Smooth muscle cell (in vitro differentiated cells): ENCODE measurements at regions not wholly inside any gene's neighbourhood (a gene's known extent, or its start where the extent isn't known, plus 50 kb on each side); places are given as distances from the start of the nearest gene placed in this dataset.

Source experiments
- DNase-seq: peaks from one replicate; lab custom pipeline; 2025; ENCODE audit not compliant: unreplicated experiment; lab: John Stamatoyannopoulos, UW
- H2AFZ ChIP-seq: fragments of 200-600 bp; sonication (generic); 2 replicates; pipeline ENCODE4 v1.6.0; 2016; ENCODE audit warnings: antibody characterized with exemption, low read depth, mild to moderate bottlenecking
- H3F3A ChIP-seq: fragments of 200-600 bp; sonication (generic); 2 replicates; pipeline ENCODE4 v1.6.0; 2017; ENCODE audit warnings: antibody characterized with exemption, low read depth
- H3K27ac ChIP-seq: fragments of 200-600 bp; sonication (generic); 2 replicates; pipeline ENCODE4 v1.5.1; 2016; ENCODE audit warnings: low read depth, mild to moderate bottlenecking
- H3K27me3 ChIP-seq: fragments of 200-600 bp; sonication (generic); 2 replicates; pipeline ENCODE4 v1.6.1; 2016; ENCODE audit warnings: low read depth, mild to moderate bottlenecking
- H3K36me3 ChIP-seq: fragments of 200-600 bp; sonication (generic); 2 replicates; pipeline ENCODE4 v1.5.1; 2016; ENCODE audit warnings: low read depth
- H3K4me1 ChIP-seq: fragments of 200-600 bp; sonication (generic); 2 replicates; pipeline ENCODE4 v1.5.1; 2016; ENCODE audit warnings: low read depth
- H3K4me2 ChIP-seq: fragments of 200-600 bp; sonication (generic); 2 replicates; pipeline ENCODE4 v1.6.0; 2016; ENCODE audit warnings: mild to moderate bottlenecking
- H3K4me3 ChIP-seq: fragments of 200-600 bp; sonication (generic); 2 replicates; pipeline ENCODE4 v1.5.1; 2016; ENCODE audit warnings: mild to moderate bottlenecking
- H3K79me2 ChIP-seq: fragments of 200-600 bp; sonication (generic); 2 replicates; pipeline ENCODE4 v1.6.0; 2016; ENCODE audit warnings: low read depth, mild to moderate bottlenecking
- H3K9ac ChIP-seq: fragments of 200-600 bp; sonication (generic); 2 replicates; pipeline ENCODE4 v1.6.0; 2016; ENCODE audit warnings: low read depth
- H3K9me3 ChIP-seq: fragments of 200-600 bp; sonication (generic); replicated peaks from 2 replicates; pipeline ENCODE4 v1.5.1; 2016; ENCODE audit warnings: low read depth
- H4K20me1 ChIP-seq: fragments of 200-600 bp; sonication (generic); 2 replicates; pipeline ENCODE4 v1.6.0; 2016; ENCODE audit warnings: low read depth
- CTCF ChIP-seq: fragments of 200-600 bp; sonication (generic); IDR thresholded peaks from 2 replicates; pipeline ENCODE4 v1.5.1; 2017; ENCODE audit warnings: borderline replicate concordance, mild to moderate bottlenecking, antibody characterized with exemption; ENCODE audit not compliant: insufficient read depth, poor library complexity, severe bottlenecking
- WGBS: methylation state at CpG from one replicate; pipeline ENCODE4 v1.1.7; 2016; ENCODE audit warnings: low lambda C conversion rate; 5-methylcytosine and 5-hydroxymethylcytosine counted together

DNA sequence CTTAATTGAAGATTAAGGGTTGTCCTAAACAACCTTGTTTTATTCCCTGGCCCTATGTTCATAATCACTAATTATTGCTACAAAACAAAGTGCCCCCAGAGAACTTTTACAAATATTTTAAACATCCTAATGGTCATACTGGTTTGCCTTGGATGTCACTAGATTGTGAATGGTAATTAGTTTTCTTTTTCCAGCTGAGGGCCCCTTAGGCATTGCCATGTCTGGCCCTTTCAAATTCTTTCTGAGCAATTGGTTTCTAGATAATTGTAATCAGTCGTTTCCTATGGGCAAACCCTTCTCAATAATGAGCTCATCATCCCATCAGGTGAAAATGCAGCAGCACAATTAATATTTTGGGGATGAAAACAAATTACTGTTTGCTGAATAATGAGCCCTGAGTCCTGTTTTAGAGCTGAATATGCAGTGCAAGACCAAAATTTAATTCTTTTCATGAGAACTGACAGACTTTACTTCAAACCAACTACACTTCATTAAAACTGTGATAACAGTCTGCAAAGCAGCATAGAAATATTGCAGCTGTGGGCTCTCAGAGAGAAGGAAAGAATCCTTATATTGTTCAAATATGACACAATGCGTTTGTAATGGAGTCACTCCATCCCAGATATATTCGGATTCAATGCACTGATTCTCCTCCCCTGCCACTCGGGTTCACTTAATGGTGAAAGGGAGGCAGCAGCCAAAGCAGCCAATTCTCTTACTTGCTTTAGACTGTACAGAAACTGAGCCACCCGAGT, 67.7 kb upstream of the ARHGAP5 start:
- no peaks in the 10 kb centered on the region for H3K79me2 ChIP-seq
- H3K4me1 ChIP-seq = peaks cover 19% of the 10 kb centered on the region
- TF ChIP-seq CTCF = no peak
- H3K9ac ChIP-seq = no peak overlapping the region
- H3K36me3 ChIP-seq = no peaks in the 10 kb centered on the region
- H3K4me2 ChIP-seq = no peak overlapping the region
- no peak overlapping the region for H2AFZ ChIP-seq
- H3F3A ChIP-seq = peaks cover 28% of the 10 kb centered on the region
- no peaks in the 10 kb centered on the region for H3K27me3 ChIP-seq
- no peaks in the 10 kb centered on the region for H3K9me3 ChIP-seq
- H4K20me1 ChIP-seq = no peaks in the 10 kb centered on the region
- WGBS = 70% methylated on average over 5 of the region's 5 CpGs
- H3K4me3 ChIP-seq = no peak overlapping the region
- H3K27ac ChIP-seq = peak overlapping the region; percentile 87
- DNase-seq = no peak

GRCh38 chr14:32009976-32010581, 67.0 kb upstream of the ARHGAP5 start:
- TF ChIP-seq CTCF = no peak
- Histone ChIP-seq H3K4me3 (no peak overlapping the region), H3K9me3 (no peaks in the 10 kb centered on the region), H3K9ac (no peak overlapping the region), H3F3A (peaks cover 28% of the 10 kb centered on the region), H4K20me1 (no peaks in the 10 kb centered on the region), H3K27ac (peak overlapping the region; percentile 87), H3K36me3 (no peaks in the 10 kb centered on the region), H3K4me1 (peaks cover 19% of the 10 kb centered on the region), H2AFZ (no peak overlapping the region), H3K27me3 (no peaks in the 10 kb centered on the region), H3K79me2 (no peaks in the 10 kb centered on the region), H3K4me2 (peak overlapping the region; percentile 16)
- DNase-seq = no peak
- WGBS = 53% methylated on average over 6 of the region's 6 CpGs

- H3K9ac ChIP-seq = peak overlapping the region; percentile 37
- peak overlapping the region; percentile 60 for H3K4me2 ChIP-seq
- H4K20me1 ChIP-seq = no peaks in the 10 kb centered on the region
- peaks cover 19% of the 10 kb centered on the region for H3K4me1 ChIP-seq
- H3K27me3 ChIP-seq = no peaks in the 10 kb centered on the region
- peaks cover 28% of the 10 kb centered on the region for H3F3A ChIP-seq
- no peak overlapping the region for H3K4me3 ChIP-seq
- DNase-seq = no peak
- H3K79me2 ChIP-seq = no peaks in the 10 kb centered on the region
- H3K27ac ChIP-seq = peak overlapping the region; percentile 87
- TF ChIP-seq CTCF = no peak
- H2AFZ ChIP-seq = no peak overlapping the region
- 26% methylated on average over 4 of the region's 4 CpGs for WGBS
- no peaks in the 10 kb centered on the region for H3K36me3 ChIP-seq
- H3K9me3 ChIP-seq = no peaks in the 10 kb centered on the region
These were observed 66.4 kb upstream of the ARHGAP5 start for GRCh38 chr14:32010604-32011125.
